Upper lobe of left lung (tissue), 4 donors: ENCODE measurements at regions not wholly inside any gene's neighbourhood (a gene's known extent, or its start where the extent isn't known, plus 50 kb on each side); places are given as distances from the start of the nearest gene placed in this dataset.

ENCODE experiments used
- CTCF ChIP-seq, 6 experiments: fragments of 450-650 bp in 4 of 6; fragments of 200-600 bp in 2 of 6; sonication (generic) in 2 of 6; IDR thresholded peaks; one replicate each; pipeline ENCODE4 v1.5.1; 2016 to 2019; ENCODE audit warnings: antibody characterized with exemption in 6 of 6
- POLR2A ChIP-seq, 4 donors: fragments of 450-650 bp; IDR thresholded peaks; one replicate each; pipeline ENCODE4 v1.5.1; 2016 to 2017; ENCODE audit warnings: antibody characterized with exemption in 4 of 4, mild to moderate bottlenecking in 2 of 4

- no peak for TF ChIP-seq POLR2A (IDR thresholded peaks at IDR 0.05)
- TF ChIP-seq CTCF (IDR thresholded peaks at IDR 0.05), result no peak
These were observed 113.1 kb upstream of the DDX18 start for GRCh38 chr2:117701365-117701764.
